AG10803 (cell line): ENCODE measurements at regions not wholly inside any gene's neighbourhood (a gene's known extent, or its start where the extent isn't known, plus 50 kb on each side); places are given as distances from the start of the nearest gene placed in this dataset.

ENCODE experiments used
- DNase-seq: peaks from one replicate; pipeline ENCODE4 v3.0.0; 2010; ENCODE audit warnings: low read depth
- H3K4me3 ChIP-seq: 2 replicates; pipeline ENCODE4 v1.5.1; 2011; ENCODE audit warnings: mild to moderate bottlenecking, low read length, control low read depth
- CTCF ChIP-seq: conservative IDR thresholded peaks from 2 replicates; pipeline ENCODE4 v1.5.1; 2011; ENCODE audit warnings: mild to moderate bottlenecking, low read length, control low read depth, inconsistent platforms

- no peak for TF ChIP-seq CTCF
- no peak overlapping the region for H3K4me3 ChIP-seq
- no peak for DNase-seq
Observed at GRCh38 chr10:129187331-129187730, 279.7 kb upstream of the MGMT start.

- no peak for DNase-seq
- H3K4me3 ChIP-seq: no peak overlapping the region
- no peak for TF ChIP-seq CTCF
Observed at GRCh38 chr10:129191797-129192196, 275.2 kb upstream of the MGMT start.

GRCh38 chr10:129192344-129193128 lies 274.5 kb upstream of the MGMT start:
- H3K4me3 ChIP-seq: no peak overlapping the region
- DNase-seq: no peak
- no peak for TF ChIP-seq CTCF

GRCh38 chr10:129193148-129193547 lies 273.9 kb upstream of the MGMT start:
- H3K4me3 ChIP-seq: no peak overlapping the region
- no peak for DNase-seq

GRCh38 chr10:129194181-129194870 lies 272.7 kb upstream of the MGMT start:
- no peak for DNase-seq
- TF ChIP-seq CTCF: no peak
- no peak overlapping the region for H3K4me3 ChIP-seq

More at GRCh38 chr10:129193148-129193547, 273.9 kb upstream of the MGMT start:
- TF ChIP-seq CTCF: no peak

GRCh38 chr10:129199826-129200225 lies 267.2 kb upstream of the MGMT start:
- no peak for DNase-seq
- no peak overlapping the region for H3K4me3 ChIP-seq
- TF ChIP-seq CTCF: no peak

GRCh38 chr10:129203819-129204218 lies 263.2 kb upstream of the MGMT start:
- no peak for TF ChIP-seq CTCF

More at GRCh38 chr10:129203819-129204218, 263.2 kb upstream of the MGMT start:
- no peak for DNase-seq
- no peak overlapping the region for H3K4me3 ChIP-seq
